GM19043 (cell line): ENCODE measurements at regions not wholly inside any gene's neighbourhood (a gene's known extent, or its start where the extent isn't known, plus 50 kb on each side); places are given as distances from the start of the nearest gene placed in this dataset.
"Not testable (repeated sequence)": the region's sequence is repeated elsewhere in the genome, so short reads cannot be mapped to it uniquely, and the experiment has no call there.

Experiments used
- ATAC-seq: cut with Tn5 transposase; IDR thresholded peaks from one replicate; pipeline ENCODE4 v1.9.1; 2021; ENCODE audit warnings: low read depth; ENCODE audit not compliant: unreplicated experiment

DNA sequence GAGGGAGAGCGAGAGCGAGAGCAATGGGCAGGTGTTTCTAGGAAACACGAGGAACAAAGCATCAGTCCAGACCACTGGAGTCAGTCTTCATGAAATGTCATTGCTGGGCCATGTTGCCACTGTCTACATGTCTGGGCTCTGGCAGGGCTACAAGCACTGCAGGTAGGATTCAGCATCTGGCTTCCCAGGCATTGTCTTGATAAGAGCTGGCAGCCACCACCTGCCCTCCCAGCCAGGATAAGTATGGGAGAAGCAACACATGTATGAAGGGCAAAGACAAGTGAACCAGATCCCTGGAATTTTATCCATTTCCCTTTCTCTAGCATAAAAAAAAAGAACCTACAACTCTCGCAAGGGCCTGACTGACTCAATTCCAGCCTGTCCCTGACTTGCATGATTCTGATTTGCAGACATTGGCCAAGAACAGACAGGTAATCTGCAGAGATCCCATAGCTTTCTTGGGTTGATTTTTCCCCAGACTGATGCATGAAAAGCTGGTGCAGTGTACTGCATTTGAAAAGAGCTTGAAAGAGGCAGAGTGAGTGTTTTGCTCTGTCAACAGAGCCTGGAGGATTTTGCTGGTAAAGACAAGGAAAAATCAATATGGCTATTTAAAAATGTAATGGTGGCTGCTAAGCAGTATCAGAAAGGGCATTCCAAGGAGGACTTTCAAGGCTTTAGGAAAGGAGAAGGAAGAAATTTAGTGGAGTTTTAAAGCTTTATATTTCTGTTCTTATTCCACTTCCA is 157.2 kb upstream of the MYRIP start:
- ATAC-seq: no peak

DNA sequence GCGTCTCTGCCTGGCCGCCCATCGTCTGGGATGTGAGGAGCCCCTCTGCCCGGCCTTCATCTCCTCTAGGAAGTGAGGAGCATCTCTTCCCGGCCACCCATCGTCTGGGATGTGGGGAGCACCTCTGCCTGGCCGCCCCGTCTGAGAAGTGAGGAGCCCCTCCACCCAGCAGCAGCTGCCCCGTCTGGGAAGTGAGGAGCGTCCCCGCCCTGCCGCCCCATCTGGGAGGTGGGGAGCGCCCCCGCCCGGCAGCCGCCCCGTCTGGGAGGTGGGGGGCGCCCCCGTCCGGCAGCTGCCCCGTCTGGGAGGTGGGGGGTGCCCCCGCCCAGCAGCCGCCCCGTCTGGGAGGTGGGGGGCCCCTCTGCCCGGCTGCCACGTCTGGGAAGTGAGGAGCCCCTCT is 153.7 kb upstream of the MYRIP start:
- not testable (repeated sequence) for ATAC-seq

DNA sequence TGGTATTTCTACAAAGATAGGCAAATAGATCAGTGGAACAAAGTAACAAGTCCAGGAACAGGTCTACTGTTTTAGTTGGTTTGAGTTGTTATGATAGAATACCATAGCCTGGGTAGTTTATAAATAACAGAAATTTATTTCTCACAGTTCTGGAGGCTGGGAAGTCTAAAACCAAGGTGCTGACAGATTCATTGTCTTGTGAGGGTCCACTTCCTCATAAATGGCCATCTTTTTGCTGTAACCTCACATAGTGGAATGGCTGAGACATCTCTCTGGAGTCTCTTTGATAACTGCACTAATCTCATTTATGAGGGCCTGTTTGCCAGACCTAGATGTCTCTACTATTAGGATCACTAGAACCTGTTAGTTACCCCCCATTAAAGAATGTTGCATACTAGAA is 152.3 kb upstream of the MYRIP start:
- no peak for ATAC-seq

DNA sequence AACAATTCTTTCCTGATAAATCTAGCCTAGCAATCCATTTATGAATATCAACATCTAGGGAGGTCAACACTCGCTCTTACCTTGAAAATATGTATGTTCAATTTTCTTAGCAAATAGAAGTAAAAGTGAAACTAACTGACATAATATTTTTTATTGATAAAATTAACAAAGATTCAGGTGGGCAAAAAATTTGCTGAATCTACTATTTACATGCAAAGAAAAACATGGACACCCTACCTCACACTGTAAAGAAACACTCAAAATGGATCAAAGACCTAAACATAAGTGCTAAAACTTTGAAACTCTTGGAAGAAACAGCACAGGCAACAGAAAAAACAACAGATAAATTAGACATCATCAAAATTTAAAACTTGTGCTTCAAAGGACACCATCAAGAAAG is 151.6 kb upstream of the MYRIP start:
- ATAC-seq: no peak

DNA sequence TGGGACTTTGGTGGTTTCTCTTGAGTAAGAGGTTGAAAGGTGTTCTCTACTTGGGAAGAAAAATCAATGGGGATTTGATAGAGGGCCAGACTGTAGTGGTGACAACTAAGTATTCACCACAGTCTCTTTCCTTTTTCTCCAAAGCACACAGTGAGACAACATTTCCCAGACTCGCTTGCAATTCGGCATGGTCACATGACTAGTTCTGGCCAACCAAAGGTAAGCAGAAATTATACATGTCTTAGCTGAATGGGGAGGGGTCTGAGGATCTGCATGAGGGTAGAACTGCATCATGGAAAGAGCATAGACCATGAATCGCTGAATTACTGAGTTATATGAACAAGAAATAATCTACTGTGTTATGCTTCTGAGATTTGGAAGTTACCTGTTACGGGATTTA is 144.5 kb upstream of the MYRIP start:
- ATAC-seq: no peak

DNA sequence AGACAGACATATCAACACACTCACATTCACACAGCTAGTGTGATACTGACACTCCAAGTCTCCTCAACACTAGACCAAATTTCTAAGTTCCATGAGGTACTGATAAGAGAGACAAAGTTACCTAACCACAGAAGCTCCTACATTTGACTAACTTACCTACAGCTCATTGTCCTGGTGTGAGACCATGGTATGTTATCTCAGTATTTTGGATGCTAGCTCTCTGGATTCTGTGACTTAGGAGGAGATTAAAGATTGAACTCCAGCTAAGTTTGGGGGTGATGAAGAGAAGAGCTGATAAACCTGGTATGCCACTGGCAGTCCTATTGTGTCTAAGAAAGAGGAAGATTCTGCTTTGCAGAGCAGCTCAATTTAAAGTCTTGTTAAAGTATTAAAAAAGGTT is 144.0 kb upstream of the MYRIP start:
- ATAC-seq: no peak

DNA sequence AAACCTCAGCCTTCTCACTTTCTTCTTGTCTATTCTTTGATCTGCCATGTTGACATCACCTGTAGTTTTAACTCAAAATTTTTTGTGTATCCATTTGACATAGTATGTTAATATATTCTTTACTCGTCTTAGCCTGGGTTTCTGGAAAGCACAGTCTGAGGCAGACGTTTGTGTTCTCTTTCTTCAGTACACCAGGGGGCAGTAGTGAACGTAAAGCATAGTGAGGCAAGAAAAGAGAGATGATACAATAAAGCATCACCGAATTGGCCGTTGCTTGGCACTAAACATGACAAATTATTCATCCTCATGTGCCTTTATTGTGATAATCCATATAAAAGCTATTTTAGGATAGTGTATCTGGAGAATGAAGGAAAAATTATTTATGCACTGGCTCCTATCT is 141.0 kb upstream of the MYRIP start:
- no peak for ATAC-seq

DNA sequence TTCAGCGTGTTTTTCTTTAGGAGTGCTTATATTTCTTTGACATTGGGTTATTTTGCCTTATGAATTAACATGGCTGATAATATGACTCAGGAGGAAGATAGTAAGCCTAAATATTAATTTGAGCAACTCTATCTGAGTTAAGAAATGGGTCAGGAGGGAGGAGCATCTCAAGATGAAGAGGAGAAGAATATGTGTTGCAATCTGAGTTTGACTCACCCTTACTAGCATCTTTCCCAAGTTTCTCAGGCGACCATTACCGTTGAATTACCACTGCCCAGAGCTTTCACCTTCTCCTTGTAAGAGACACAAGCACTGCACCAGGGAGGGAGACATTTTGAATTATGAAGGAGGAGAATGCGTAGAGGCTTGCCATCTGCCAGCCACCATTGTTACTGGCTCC is 138.3 kb upstream of the MYRIP start:
- no peak for ATAC-seq

DNA sequence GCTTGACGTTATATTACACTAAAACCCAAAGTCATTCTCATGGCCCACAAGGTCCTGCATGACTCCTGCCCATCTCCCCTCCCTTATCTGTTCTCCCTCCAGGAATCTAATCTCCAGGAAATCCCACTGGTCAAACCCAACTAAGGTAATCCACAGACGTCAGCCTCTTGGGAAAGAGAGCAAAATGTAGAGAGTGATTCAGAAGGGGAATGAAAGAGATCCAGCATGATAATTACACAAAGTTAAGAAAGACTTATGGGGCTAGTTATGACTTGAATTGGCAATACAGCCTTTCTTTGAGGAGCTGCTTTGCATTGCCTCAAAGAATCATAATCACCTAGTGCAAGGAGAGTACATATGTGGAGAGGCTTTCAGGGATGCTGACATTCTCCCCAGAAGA is 137.8 kb upstream of the MYRIP start:
- ATAC-seq: no peak

DNA sequence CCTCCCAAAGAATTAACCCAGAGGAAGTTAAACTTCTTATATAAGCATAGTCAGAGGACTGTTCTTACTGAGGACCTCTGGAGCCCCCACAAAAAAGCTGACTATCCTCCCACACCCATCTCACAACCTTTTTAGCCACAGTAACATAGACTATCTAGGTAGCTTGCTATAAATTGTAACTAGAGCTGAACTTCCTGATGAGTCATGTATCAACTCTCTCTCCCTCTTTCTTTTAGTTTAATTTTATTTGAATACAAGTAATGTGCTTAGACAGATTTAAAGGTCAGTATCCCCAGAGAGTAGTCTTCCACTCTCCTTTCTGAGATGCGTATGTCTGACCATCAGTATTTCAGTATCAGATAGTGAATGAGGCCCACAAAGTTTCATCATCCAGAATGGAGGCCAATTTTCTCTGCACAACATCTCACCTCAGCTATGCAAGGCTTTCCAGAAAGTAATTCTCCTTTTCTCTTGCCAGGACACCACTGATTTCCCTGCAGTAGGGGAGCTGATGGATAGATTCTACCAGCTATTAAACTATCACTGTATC is 104.0 kb upstream of the MYRIP start:
- no peak for ATAC-seq

DNA sequence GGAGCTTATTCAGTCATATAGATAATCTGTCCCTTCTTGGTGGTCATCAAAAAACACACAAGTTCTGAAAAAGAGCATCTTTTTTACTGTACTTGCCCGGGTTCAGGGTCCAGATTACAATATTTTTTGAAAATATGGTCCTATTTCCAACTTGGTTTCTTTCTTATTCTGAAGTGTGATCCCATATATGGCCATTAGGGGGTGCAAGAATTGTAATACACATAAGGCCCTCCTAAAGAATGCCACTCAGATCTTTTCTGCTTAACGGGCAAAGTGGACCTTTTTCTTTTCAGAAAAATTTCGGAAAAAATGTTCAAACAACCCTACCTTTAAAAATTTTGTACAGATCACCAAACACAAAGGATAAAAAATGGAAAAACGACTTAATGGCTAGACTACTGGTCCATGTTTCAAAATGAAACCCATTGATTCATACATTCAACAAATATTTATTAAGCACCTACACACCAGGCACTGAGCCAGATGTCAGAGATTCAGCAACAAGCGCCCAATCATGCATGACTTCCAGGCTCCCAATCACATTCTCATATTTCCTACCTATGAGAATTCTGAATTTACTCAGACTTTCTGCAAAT is 102.0 kb upstream of the MYRIP start:
- peak; percentile 75 for ATAC-seq

DNA sequence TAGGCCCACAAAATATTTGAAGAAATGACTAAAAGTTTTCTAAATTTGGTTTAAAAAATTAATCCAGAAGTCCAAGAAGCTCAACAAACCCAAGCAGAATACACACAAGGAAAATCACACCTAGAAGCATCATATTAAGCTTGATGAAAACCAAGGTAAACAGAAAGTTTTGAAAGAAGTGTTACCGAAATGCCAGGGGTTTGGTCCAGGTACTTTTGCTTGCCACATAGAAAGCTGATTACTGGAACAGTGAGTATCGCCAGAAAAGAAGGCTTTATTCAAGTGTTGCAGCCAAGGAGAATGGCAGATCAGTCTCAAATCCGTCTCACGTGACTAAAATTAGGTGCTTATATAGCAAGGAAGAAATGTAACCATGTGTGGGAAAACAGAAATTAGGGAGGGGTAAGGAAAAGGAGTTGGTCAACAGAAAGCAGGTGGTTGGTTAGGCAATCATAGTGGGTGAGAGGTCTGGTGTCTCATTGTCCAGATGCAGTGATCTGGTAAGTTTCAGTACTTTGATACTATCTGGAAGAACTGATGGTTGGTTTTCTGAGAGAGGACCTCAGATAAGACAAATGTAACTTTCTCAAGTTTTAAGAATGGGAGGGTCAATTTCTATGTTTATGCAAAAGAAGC is 96.9 kb upstream of the MYRIP start:
- no peak for ATAC-seq

DNA sequence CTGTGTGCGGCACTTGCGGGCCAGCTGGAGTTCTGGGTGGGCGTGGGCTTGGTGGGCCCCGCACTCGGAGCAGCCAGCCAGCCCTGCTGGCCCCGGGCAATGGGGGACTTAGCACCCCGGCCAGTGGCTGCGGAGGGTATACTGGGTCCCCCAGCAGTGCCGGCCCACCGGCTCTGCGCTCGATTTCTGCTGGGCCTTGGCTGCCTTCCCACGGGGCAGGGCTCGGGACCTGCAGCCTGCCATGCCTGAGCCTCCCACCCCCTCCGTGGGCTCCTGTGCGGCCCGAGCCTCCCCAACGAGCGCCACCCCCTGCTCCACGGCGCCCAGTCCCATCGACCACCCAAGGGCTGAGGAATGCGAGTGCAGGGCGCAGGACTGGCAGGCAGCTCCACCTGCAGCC is 96.1 kb upstream of the MYRIP start:
- ATAC-seq: not testable (repeated sequence)

DNA sequence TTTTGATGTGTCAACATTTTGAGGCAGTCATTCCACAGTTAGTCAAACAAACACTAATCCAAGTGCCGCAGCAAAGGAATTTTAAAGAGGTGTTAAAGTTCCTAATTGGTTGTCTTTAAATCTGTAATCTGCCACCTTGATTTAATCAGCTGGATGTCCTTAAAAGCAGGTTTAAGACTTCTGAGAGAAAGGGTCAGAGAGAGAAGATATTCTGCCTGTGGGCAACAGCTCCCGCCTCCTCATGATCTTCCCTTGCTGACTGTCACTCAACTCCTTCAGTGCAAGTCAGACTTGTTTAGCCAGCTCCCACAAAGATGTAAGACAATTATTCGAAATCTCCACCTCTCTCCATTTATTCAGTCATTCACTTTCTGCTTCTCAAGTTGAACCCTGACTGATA is 92.6 kb upstream of the MYRIP start:
- no peak for ATAC-seq

DNA sequence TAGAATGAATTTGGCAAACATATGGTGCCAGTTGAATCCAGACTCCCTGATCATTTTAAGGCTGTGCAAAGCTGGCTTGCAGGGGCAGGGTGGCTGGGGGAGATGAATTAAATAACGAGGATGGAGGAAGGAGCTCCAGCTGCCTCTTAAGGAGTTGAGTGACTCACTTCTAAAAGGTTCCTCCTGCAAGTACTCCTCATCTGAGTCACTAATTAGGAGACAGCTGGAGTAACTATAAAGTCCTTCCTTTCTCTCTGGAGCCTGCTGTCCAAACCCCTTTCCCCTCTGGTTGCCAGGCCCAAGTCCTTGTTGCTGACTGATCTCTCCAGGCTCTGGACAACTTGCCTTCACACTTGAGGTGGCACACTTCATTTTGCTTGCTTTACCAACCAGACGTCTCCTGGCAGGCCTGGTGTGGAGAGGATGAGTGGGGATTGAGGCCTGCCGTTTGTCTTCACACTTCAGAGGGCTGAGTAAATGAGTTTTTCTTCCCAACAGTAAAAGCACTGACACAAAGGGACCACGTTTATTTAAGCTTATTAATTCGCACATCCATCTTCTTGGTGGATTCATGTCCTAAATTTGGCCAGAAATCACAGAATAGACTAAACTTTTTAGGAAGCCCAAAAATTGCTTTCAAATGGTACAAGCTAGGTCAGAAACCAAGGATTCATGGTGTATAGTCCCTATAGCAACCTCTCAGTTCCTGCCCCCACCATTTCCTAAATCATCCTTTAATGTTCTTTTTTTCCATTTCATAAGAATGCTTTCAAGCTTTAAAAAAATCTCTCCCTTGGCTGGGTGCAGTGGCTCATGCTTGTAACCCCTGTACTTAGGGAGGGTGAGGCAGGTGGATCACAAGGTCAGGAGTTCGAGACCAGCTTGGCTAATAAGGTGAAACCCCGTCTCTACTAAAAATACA is 90.5 kb upstream of the MYRIP start:
- no peak for ATAC-seq

DNA sequence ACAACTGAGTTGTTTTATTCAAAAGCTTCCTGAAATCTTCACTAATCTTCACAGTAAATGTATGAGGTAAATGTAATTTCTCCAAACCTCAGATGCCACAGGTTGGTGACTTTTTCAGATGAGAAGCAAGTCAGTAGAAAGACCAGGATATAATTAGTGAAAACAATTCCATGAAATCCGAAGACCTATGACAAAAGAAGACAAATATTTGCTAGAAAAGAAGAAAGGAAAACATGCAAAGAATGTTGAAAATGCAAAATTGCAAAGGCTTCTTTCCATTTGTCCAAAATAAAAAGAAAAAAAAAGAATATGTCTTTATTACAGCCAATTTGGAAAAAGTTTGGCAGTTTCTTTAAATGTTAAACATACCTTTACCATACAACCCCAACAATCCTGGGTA is 88.3 kb upstream of the MYRIP start:
- no peak for ATAC-seq

DNA sequence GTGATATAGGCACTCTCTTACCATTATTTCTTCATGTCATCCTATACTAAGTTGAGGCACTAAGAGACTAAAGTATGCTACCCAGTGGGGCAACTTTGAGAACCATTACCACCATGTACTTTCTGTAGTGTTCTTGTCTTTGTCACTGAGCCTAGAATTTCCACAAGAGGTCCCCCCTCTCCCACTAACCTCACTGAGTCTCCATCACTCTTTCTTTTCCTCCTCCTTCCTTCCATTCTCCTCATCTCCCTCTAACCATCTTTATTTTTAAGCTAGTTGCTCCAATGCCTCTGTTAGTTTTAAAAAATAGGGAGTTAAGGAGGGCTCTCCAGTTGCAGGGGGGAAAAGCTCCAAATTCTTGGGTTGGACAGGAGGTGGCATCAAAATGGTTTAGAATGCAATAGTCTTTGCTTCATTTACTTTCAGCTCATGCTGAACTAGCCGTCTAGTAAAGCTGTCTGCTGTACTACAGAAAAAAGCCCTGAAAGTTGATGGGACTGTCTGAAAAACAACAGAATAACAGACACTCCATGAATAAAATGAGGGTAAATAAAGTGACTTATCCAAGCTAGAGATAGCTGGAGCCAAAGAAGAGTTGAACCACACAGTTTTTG is 85.1 kb upstream of the MYRIP start:
- no peak for ATAC-seq

DNA sequence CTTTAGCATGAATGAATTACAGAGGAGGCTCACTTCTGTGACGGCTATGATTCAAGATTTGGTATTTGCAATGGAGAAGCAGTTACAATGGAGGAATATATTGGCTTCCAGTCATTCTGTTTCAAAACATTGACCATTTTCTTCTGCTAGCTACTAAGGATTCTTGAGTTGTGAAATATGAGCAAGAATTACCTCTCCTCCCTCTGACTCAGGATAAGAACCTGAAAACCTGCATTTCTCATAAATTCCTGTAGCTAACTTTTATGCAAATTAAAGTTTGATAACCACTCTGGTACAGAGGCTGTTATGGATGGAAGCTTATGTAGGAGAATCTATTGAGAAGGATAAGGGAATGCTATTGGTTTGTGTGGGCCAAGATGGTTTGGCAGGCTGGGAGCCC is 84.1 kb upstream of the MYRIP start:
- no peak for ATAC-seq

DNA sequence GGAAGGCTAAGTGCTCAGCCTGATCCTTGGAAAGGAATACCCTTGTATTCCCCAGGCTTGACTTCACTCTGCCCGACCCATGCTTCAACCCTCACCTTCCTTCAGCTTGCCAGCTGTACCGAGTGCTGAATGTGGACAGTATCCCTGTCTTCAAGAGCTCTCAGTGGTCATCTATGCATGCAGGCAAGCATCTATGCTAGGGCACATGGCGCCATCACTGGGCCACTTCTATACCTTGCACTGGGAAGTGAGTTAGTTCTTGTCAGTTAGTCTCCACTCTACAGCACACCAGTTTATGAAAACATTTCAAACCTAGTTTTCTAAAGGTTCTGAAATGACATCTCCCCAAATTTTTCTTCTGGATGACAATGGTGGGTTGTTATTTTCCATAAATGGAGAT is 82.0 kb upstream of the MYRIP start:
- no peak for ATAC-seq

DNA sequence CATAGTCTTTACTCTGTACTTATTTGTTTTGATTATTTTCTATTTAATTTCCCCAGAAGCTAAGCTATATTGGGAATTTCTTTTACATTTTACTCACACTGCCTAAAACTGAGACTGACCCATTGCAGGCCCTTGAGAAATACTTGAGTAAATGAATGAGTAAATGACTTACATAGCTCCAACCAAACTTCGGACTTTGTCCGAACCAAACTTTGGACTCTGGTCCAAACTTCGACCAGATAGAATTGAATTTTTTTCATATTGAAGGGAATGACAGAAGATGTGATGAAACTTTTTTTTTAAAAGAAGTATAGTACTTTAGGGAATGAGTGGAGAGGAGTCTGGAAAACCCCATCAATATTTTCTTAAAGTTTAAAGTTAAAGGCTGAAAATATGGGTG is 75.6 kb upstream of the MYRIP start:
- no peak for ATAC-seq
